CD4-positive, alpha-beta T cell (primary cell): ENCODE measurements at regions not wholly inside any gene's neighbourhood (a gene's known extent, or its start where the extent isn't known, plus 50 kb on each side); places are given as distances from the start of the nearest gene placed in this dataset.

Source experiments
- ATAC-seq: fragments of 200-7000 bp; cut with Tn5 transposase; one replicate; pipeline ENCODE4 v1.10.0; 2022; ENCODE audit warnings: mild to moderate bottlenecking; ENCODE audit not compliant: poor library complexity
- CTCF ChIA-PET: fragments of 350-600 bp; sonication (Branson Sonifier 250); formaldehyde crosslinking; loops from one replicate; lab custom pipeline; 2021; ENCODE audit warnings: antibody characterized with exemption, inconsistent platforms; lab: Charles Lee
- POLR2A ChIA-PET: fragments of 350-600 bp; sonication (Branson Sonifier 250); formaldehyde crosslinking; loops from one replicate; lab custom pipeline; 2021; ENCODE audit warnings: antibody characterized with exemption, inconsistent platforms; lab: Charles Lee
- DNase-seq, 14 experiments: peaks; one replicate each; pipeline ENCODE4 v3.0.0-alpha.2; 2013 to 2020; ENCODE audit warnings: mixed read lengths in 2 of 14
- H3K27ac ChIP-seq, 2 donors: one replicate each; pipeline versions ENCODE4 v1.5.1 to v1.7.0; 2013; ENCODE audit warnings: low read length in 2 of 2, low read depth in 1 of 2, mild to moderate bottlenecking in 1 of 2
- H3K27me3 ChIP-seq, 2 experiments: 1 replicate in 1 of 2; 2 replicates in 1 of 2; pipeline versions ENCODE4 v1.6.1 to v1.7.0; 2013; ENCODE audit warnings: low read length in 2 of 2, control low read depth in 1 of 2, mild to moderate bottlenecking in 1 of 2, moderate library complexity in 1 of 2; ENCODE audit not compliant: insufficient read depth in 2 of 2, control insufficient read depth in 1 of 2
- H3K36me3 ChIP-seq: one replicate; pipeline ENCODE4 v1.6.1; 2013; ENCODE audit warnings: low read length, control low read depth; ENCODE audit not compliant: insufficient read depth
- H3K4me1 ChIP-seq: one replicate; pipeline ENCODE4 v1.6.1; 2013; ENCODE audit warnings: low read length, control low read depth; ENCODE audit not compliant: insufficient read depth
- H3K4me3 ChIP-seq: one replicate; pipeline ENCODE4 v1.5.1; 2013; ENCODE audit warnings: mild to moderate bottlenecking, low read length, moderate library complexity
- H3K9me3 ChIP-seq, 2 experiments: 1 replicate in 1 of 2; 2 replicates in 1 of 2; pipeline versions ENCODE4 v1.6.1 to v1.7.0; 2013; ENCODE audit warnings: low read length in 2 of 2, mild to moderate bottlenecking in 2 of 2, control low read depth in 1 of 2, moderate library complexity in 1 of 2; ENCODE audit not compliant: control insufficient read depth in 1 of 2, insufficient read depth in 1 of 2
- H3K27ac Mint-ChIP-seq: one replicate; pipeline ENCODE4 v1.8.0; 2020; ENCODE audit warnings: mixed read lengths
- H3K27me3 Mint-ChIP-seq: one replicate; pipeline ENCODE4 v1.8.0; 2021; ENCODE audit warnings: mixed read lengths
- H3K36me3 Mint-ChIP-seq: one replicate; pipeline ENCODE4 v1.8.0; 2021; ENCODE audit warnings: low read depth, mixed read lengths
- H3K4me1 Mint-ChIP-seq: one replicate; pipeline ENCODE4 v1.8.0; 2021; ENCODE audit warnings: low read depth, mixed read lengths
- H3K4me3 Mint-ChIP-seq: one replicate; pipeline ENCODE4 v1.8.0; 2020; ENCODE audit warnings: mild to moderate bottlenecking, mixed read lengths
- H3K9me3 Mint-ChIP-seq: one replicate; pipeline ENCODE4 v1.8.0; 2020; ENCODE audit warnings: mixed read lengths
- intact Hi-C, 2 experiments: fragments of 100-400 bp; cut with DNase I in 1 of 2; cut with micrococcal nuclease in 1 of 2; formaldehyde crosslinking; loops; one replicate each; pipeline versions ENCODE4 v1.15.1 to v1.9.0; 2023 to 2025; cut with DNase I, micrococcal nuclease
- TF ChIP-seq, protein P1 (sequence below): fragments of 200-600 bp; IDR thresholded peaks from one replicate; pipeline ENCODE4 v1.8.0; 2022; ENCODE audit warnings: antibody characterized with exemption, mild to moderate bottlenecking

DNA sequence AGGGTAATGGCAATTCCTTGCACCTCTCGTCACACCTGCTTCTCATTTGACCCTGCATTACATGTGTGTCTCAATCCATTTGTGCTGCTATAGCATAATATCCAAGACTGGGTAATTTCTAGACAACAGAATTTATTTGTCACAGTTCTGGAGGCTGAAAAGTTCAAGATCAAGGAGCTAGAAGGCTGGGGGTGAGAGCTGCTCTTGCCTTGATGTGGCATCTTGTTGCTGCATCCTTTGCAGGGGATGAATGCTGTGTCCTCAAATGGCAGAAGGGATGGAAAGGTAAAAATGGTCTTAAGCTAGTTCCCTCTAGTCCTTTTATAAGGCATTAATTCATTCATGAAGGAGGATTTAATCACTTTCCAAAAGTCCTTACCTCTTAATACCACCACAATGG lies 323.7 kb upstream of the RPS23 start:
- Mint-ChIP-seq H3K9me3 (peaks cover 2% of the 10 kb centered on the region), H3K4me3 (no peak overlapping the region), H3K27me3 (peaks cover 4% of the 10 kb centered on the region), H3K4me1 (no peaks in the 10 kb centered on the region), H3K36me3 (no peaks in the 10 kb centered on the region), H3K27ac (no peak overlapping the region)
- Histone ChIP-seq H3K27ac (no peak overlapping the region), H3K4me1 (no peaks in the 10 kb centered on the region), H3K9me3 (peaks cover 0 to 13% of the 10 kb centered on the region in 2 experiments), H3K27me3 (peaks cover 0 to 4% of the 10 kb centered on the region in 2 experiments), H3K36me3 (no peaks in the 10 kb centered on the region), H3K4me3 (no peak overlapping the region)
- intact Hi-C loops: no loop called here
- DNase-seq (no peak), ATAC-seq (no peak)
- CTCF ChIA-PET: no interaction called here
- TF ChIP-seq, protein P1, sequence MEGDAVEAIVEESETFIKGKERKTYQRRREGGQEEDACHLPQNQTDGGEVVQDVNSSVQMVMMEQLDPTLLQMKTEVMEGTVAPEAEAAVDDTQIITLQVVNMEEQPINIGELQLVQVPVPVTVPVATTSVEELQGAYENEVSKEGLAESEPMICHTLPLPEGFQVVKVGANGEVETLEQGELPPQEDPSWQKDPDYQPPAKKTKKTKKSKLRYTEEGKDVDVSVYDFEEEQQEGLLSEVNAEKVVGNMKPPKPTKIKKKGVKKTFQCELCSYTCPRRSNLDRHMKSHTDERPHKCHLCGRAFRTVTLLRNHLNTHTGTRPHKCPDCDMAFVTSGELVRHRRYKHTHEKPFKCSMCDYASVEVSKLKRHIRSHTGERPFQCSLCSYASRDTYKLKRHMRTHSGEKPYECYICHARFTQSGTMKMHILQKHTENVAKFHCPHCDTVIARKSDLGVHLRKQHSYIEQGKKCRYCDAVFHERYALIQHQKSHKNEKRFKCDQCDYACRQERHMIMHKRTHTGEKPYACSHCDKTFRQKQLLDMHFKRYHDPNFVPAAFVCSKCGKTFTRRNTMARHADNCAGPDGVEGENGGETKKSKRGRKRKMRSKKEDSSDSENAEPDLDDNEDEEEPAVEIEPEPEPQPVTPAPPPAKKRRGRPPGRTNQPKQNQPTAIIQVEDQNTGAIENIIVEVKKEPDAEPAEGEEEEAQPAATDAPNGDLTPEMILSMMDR: no peak
- POLR2A ChIA-PET: no interaction called here

DNA sequence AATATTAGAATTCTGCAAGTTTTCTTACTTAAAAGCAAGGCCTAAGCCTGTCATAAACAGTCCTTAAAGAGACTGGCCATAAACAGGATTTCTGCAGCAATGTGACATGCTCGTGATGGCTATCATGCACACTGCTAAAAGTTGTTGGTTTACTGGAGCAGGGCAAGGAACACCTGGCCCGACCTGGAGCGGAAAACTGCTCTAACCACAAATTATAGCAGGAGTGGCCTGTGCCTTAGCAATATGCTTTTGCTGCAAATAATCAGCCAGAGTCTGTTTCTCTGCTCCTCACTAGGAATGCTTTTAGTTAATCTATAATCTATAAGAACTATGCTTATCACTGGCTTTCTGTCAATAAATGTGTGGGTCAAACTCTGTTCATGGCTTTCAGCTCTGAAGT lies 322.9 kb upstream of the RPS23 start:
- ATAC-seq (no peak), DNase-seq (no peak)
- intact Hi-C loops: no loop called here
- Mint-ChIP-seq H3K4me3 (no peak overlapping the region), H3K9me3 (no peaks in the 10 kb centered on the region), H3K4me1 (no peaks in the 10 kb centered on the region), H3K27me3 (peaks cover 4% of the 10 kb centered on the region), H3K36me3 (no peaks in the 10 kb centered on the region), H3K27ac (no peak overlapping the region)
- H3K36me3 ChIP-seq: no peaks in the 10 kb centered on the region
- CTCF ChIA-PET: no interaction called here
- peaks cover 0 to 4% of the 10 kb centered on the region in 2 experiments for H3K27me3 ChIP-seq
- POLR2A ChIA-PET: no interaction called here
- no peak overlapping the region for H3K4me3 ChIP-seq
- TF ChIP-seq, protein P1: no peak
- H3K4me1 ChIP-seq: no peaks in the 10 kb centered on the region
- H3K27ac ChIP-seq: no peak overlapping the region
- peaks cover 0 to 11% of the 10 kb centered on the region in 2 experiments for H3K9me3 ChIP-seq

DNA sequence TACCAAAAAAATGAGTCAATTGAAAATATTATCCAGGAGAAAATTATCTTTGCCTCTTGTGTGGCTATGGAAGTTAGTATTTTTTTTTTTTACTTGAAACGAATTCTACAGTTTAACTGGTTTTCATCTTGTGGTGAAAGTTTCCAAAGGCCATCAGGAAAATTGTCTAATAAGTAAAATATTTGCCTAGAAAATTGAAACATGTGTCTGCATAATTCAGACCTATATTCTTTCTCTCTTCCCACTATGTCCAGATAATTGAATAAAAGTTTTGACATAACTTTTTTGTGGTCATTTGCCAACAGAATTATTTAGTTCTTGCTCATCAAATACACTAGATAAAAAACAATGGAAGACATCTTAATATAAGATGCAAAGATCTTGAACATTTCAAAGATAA lies 321.5 kb upstream of the RPS23 start:
- no peak overlapping the region for H3K27ac Mint-ChIP-seq
- H3K4me3 ChIP-seq: no peak overlapping the region
- no peak overlapping the region for H3K4me3 Mint-ChIP-seq
- POLR2A ChIA-PET: no interaction called here
- no peaks in the 10 kb centered on the region for H3K36me3 ChIP-seq
- no peaks in the 10 kb centered on the region for H3K4me1 ChIP-seq
- intact Hi-C loops: no loop called here
- no peak for DNase-seq
- peaks cover 4% of the 10 kb centered on the region for H3K27me3 Mint-ChIP-seq
- no peaks in the 10 kb centered on the region for H3K4me1 Mint-ChIP-seq
- H3K9me3 Mint-ChIP-seq: no peaks in the 10 kb centered on the region
- no peak for ATAC-seq
- H3K27ac ChIP-seq: no peak overlapping the region
- H3K9me3 ChIP-seq: no peaks in the 10 kb centered on the region
- H3K36me3 Mint-ChIP-seq: no peaks in the 10 kb centered on the region
- CTCF ChIA-PET: no interaction called here
- peaks cover 0 to 4% of the 10 kb centered on the region in 2 experiments for H3K27me3 ChIP-seq
- TF ChIP-seq, protein P1: no peak
